H7 (cell line): ENCODE measurements at regions not wholly inside any gene's neighbourhood (a gene's known extent, or its start where the extent isn't known, plus 50 kb on each side); places are given as distances from the start of the nearest gene placed in this dataset.

Experiments used
- DNase-seq: peaks from one replicate; pipeline ENCODE4 v3.0.0; 2012
- H3K27me3 ChIP-seq: 2 replicates; pipeline ENCODE4 v1.6.0; 2011; ENCODE audit warnings: mild to moderate bottlenecking, low read length; ENCODE audit not compliant: control insufficient read depth, insufficient read depth
- H3K36me3 ChIP-seq: replicated peaks from 2 replicates; pipeline ENCODE4 v1.5.1; 2011; ENCODE audit warnings: low read length; ENCODE audit not compliant: control insufficient read depth, insufficient read depth
- H3K4me3 ChIP-seq: 2 replicates; pipeline ENCODE4 v1.5.1; 2011; ENCODE audit warnings: low read depth, mild to moderate bottlenecking, control low read depth, low read length, moderate library complexity; ENCODE audit not compliant: insufficient read depth

DNA sequence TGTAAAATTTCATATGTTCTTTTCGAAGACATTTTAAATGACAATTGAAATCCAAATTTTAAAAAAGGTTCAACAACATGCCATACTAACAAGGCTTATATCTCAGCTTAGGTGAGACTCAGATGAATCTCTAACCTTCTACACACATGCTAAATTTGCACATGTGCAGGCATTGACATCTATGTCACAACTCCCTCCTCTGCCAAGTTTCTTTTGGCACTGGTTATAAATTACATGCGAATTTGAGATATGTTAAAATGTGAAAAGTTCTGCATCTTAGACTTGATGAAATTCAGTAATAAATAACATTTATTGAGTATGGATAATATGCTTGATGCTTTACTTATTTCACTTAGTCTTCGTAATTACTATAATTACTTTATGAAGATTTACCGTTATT lies 234.3 kb downstream of the TLE4 start:
- Histone ChIP-seq H3K4me3 (no peak overlapping the region), H3K27me3 (no peaks in the 10 kb centered on the region), H3K36me3 (no peaks in the 10 kb centered on the region)
- no peak for DNase-seq

DNA sequence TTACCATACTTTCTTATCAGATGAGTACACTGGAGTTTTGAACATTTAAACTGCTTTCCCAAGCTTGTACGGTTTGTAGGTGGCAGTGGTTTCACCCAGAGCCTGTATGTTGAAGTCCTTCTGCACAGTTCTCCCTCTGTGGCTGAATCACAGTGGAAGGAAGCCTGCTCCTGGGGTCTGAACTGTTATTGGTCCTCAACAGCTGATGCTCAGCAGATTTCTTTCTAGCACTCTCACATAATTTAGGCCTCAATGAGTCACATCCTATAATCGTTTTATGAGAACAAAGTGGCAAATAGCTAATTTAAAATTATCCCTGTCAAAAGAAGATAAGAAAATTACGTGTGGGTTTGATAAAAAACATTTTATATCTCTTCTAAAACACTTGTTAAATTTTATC lies 229.7 kb downstream of the TLE4 start:
- Histone ChIP-seq H3K4me3 (no peak overlapping the region), H3K27me3 (no peaks in the 10 kb centered on the region), H3K36me3 (no peaks in the 10 kb centered on the region)
- no peak for DNase-seq

DNA sequence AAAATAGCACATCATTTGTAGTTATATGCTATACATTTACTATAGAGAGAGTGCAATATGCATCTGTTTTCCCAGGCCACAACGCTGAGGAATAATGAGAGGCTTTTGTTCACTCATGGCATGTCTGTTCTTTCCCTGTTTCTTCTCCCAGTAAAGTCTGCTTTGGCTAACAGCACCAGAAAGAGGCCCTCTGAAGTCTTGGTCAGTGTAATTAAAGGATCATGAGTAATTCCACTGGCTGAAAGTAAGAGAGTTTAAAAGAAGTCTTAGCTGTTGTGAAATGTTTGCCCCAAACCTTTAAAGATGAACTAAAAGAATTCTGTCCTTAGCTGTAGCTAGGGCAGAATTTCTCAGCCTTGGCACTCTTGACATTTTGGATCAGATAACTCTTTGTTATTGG lies 228.8 kb downstream of the TLE4 start:
- H3K27me3 ChIP-seq: no peaks in the 10 kb centered on the region
- no peak for DNase-seq
- H3K36me3 ChIP-seq: no peaks in the 10 kb centered on the region
- H3K4me3 ChIP-seq: no peak overlapping the region

DNA sequence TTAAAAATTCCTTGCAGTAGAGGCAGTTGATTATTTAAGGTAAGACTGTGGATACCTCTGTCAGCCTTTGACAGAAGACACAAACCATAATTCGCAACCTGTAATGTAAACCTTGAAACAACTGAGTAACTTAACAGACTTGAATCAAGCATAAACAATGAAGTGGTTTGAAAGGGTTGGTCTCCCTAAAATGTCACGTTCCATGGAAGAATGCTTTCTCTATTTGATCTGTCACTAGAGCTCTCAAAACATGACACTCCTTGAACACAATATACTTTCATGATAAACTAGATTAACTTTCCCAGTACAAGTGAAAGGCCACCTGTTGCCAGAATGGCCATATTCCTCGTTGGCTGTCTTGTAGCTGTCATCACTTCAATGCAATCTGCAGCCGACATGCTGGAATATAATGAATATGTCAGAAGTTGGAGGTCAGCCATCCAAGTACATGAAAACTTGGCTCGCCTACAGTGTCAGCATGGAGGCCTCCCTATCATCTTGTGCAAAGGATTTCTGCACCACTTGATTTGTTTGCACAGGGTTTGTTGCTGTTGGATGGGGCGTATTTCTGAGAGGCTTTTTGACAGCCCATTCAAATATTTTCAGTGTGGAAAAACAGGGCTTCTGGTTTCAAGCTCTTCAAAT lies 228.0 kb downstream of the TLE4 start:
- H3K27me3 ChIP-seq: no peaks in the 10 kb centered on the region
- DNase-seq: no peak
- no peaks in the 10 kb centered on the region for H3K36me3 ChIP-seq
- H3K4me3 ChIP-seq: no peak overlapping the region

DNA sequence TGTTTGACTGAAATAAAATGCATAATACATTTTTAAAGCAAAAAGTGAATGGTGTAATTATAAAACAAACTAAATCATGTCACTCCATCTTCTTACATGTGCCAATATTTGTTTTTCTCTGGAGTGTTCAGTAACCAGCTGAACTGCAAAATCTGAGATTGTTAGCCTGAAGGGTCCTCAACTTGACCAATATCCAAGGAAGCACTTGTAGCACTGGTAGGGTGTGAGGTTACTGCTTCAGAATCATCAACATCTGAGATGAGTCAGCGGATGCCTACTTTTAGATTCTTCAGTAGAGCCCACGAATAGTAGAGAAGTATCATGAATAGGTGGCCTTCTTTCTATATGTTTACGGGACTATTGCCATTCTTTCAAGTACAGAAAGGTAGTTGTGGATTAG lies 226.7 kb downstream of the TLE4 start:
- no peaks in the 10 kb centered on the region for H3K36me3 ChIP-seq
- no peak overlapping the region for H3K4me3 ChIP-seq
- no peaks in the 10 kb centered on the region for H3K27me3 ChIP-seq
- DNase-seq: no peak

DNA sequence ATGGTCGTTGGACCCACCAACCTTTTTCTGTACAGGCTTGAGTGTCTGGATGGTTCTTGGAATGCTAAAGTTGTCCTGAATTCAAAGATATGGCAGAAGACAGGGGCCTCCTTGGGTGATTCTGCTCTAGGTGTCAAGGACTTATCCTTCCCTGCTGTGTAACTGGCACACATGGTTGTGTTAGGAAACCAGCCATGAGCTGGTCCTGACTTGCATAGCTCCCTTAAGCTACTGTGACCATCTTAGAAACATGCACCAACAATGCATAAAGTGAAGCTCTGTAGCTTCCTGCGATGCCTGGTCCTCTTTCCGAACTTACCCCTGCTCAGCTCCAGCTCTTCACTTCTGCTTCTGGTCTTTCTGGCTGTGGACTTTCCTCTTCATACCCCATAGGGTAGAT lies 224.6 kb downstream of the TLE4 start:
- H3K4me3 ChIP-seq: no peak overlapping the region
- no peaks in the 10 kb centered on the region for H3K36me3 ChIP-seq
- no peak for DNase-seq
- H3K27me3 ChIP-seq: no peaks in the 10 kb centered on the region

DNA sequence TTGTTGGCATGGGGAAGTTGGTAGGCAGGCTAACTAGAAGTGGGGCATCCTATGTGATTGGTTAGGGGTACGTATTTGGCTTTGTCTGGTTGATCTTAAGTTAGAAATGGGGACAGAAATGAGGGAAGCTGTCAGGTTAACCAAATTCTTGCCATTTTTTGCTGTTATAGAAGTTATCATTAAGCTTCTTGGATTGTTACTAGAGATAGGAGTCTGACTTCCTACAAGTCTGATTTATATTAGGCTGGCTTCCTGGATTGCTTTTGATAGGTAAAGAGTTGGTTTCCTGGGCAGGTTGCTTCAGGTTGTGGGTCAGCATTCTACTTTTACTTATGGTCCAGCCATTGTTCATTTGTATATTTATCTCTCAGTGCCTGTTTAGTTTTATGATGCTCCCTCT lies 216.9 kb downstream of the TLE4 start:
- no peak for DNase-seq
- Histone ChIP-seq H3K4me3 (no peak overlapping the region), H3K36me3 (no peaks in the 10 kb centered on the region), H3K27me3 (no peaks in the 10 kb centered on the region)

DNA sequence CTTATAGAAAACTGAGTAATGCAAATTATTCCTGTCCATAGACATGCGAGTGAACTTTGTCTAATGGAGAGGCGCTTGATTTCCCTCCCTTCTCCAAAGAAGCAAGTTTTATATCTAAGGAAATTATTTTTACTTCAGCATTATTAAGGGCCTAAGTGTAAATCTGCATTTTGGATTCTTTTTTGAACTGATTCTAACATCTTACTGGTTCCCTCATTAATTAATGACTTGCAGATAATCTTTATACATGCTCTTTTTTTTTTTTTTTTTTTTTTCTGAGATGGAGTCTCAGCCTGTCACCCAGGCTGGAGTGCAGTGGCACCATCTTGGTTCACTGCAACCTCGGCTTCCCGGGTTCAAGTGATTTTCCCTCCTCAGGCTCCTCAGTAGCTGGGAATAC lies 209.5 kb downstream of the TLE4 start:
- H3K4me3 ChIP-seq: no peak overlapping the region
- H3K27me3 ChIP-seq: no peaks in the 10 kb centered on the region
- no peaks in the 10 kb centered on the region for H3K36me3 ChIP-seq
- no peak for DNase-seq

DNA sequence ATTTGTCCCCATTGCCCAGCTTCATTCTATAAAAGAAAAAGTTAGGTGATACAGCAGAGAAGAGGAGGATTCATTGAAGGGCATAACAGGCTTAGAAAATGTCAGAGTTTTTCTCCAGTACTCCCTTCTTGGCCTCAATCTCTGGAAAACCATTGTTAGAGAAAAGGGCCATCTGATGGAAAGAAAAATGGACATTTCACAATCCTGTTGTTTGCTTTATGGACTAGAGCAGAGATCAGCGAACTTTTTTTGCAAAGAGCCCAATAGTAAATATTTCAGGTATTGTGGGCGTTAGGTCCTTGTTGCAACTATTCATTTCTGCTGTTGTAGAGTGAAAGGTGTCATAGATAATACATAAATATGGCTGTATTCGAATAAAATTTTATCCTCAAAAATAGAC lies 208.8 kb downstream of the TLE4 start:
- no peaks in the 10 kb centered on the region for H3K36me3 ChIP-seq
- H3K4me3 ChIP-seq: no peak overlapping the region
- H3K27me3 ChIP-seq: no peaks in the 10 kb centered on the region
- no peak for DNase-seq

DNA sequence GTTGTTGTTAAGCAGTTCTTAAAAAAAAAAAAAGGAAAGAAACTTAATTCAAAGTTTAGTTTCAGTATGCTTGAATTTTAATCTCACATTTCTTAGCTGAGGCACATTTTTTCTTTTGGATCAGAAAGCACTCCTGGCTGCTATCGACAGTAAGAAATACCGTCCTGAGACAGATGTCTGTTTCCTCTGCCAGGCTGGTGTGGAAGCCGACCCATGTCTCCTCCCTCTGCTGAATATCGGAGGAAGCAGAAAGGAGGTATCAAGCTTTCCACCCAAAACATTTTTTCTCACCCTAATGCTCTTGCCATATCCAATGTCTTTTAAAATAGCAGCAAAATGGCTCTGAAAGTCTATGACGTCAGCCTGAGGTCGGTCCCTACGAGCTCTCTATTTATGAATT lies 208.1 kb downstream of the TLE4 start:
- Histone ChIP-seq H3K36me3 (no peaks in the 10 kb centered on the region), H3K4me3 (no peak overlapping the region), H3K27me3 (no peaks in the 10 kb centered on the region)
- no peak for DNase-seq

DNA sequence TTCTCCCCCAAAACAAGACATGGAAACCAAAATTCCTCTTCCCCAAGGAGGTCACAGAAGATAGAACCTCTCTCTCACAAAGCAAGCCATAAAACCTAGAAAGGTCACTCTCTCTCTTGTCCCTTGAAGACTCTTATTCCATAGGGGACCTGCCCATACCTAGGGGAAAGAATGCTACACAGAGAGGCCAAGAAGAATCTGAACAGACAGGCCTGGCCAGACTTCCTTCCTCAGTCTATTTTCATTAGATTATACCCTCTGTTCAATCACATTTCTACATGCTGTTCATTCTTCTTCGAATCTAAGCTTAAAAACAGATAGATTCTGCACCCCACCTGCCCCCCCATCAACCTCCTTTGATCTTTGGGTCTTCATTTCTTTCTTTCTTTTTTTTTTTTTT lies 206.8 kb downstream of the TLE4 start:
- no peak overlapping the region for H3K4me3 ChIP-seq
- H3K36me3 ChIP-seq: no peaks in the 10 kb centered on the region
- H3K27me3 ChIP-seq: no peaks in the 10 kb centered on the region
- no peak for DNase-seq

DNA sequence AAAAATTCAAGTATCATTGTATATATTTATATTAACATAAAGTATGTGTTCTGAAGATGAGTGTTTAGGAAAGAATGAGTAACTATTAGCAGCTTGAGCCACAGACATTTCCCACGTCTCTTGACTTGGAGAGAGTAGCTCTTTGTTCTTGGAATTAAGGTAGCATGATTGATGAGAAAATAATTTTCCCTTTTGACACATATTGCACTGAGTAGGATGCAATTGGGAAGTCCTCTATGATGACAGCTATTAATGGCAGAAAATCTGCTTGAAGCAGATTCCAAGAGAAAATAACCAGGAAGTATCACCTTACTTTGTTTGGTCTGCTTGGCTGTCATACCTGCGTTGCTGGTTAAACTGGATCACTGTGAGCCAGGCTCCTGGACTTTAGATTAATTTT lies 204.8 kb downstream of the TLE4 start:
- H3K4me3 ChIP-seq: no peak overlapping the region
- no peaks in the 10 kb centered on the region for H3K27me3 ChIP-seq
- no peak for DNase-seq
- no peaks in the 10 kb centered on the region for H3K36me3 ChIP-seq
